ENCODE measurements at regions not wholly inside any gene's neighbourhood (a gene's known extent, or its start where the extent isn't known, plus 50 kb on each side); places are given as distances from the start of the nearest gene placed in this dataset.

DNA sequence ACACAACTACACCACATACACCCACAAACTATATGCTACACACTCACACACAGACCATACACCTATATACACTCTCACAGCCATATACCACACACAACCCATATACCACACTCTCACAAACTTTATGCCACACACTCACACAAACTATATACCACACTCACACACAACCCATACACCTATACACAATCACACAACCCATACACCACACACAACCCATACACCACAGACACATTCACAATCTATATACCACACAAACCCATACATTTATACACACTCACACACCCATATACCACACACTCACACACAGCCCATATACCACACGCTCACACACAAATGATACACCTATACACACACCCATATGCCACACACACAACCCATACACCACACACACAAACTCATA is 163.3 kb downstream of the TMEM121 start:
- TF ChIP-seq, protein P1, sequence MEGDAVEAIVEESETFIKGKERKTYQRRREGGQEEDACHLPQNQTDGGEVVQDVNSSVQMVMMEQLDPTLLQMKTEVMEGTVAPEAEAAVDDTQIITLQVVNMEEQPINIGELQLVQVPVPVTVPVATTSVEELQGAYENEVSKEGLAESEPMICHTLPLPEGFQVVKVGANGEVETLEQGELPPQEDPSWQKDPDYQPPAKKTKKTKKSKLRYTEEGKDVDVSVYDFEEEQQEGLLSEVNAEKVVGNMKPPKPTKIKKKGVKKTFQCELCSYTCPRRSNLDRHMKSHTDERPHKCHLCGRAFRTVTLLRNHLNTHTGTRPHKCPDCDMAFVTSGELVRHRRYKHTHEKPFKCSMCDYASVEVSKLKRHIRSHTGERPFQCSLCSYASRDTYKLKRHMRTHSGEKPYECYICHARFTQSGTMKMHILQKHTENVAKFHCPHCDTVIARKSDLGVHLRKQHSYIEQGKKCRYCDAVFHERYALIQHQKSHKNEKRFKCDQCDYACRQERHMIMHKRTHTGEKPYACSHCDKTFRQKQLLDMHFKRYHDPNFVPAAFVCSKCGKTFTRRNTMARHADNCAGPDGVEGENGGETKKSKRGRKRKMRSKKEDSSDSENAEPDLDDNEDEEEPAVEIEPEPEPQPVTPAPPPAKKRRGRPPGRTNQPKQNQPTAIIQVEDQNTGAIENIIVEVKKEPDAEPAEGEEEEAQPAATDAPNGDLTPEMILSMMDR (conservative IDR thresholded peaks at IDR 0.05; ENCODE audit: low read depth, low read length), result no peak
- TF ChIP-seq EZH2phosphoT487 (IDR thresholded peaks at IDR 0.05; ENCODE audit: borderline replicate concordance, low read length), result no peak
